Erythroblast (primary cell): ENCODE measurements at regions not wholly inside any gene's neighbourhood (a gene's known extent, or its start where the extent isn't known, plus 50 kb on each side); places are given as distances from the start of the nearest gene placed in this dataset.

Source experiments
- GATA1 ChIP-seq: IDR thresholded peaks from 2 replicates; pipeline ENCODE4 v1.6.1; 2011; ENCODE audit warnings: low read depth, mild to moderate bottlenecking, control low read depth, low read length, moderate library complexity
- POLR2A ChIP-seq: IDR thresholded peaks from 2 replicates; pipeline ENCODE4 v1.6.1; 2011; ENCODE audit warnings: mild to moderate bottlenecking, low read length

DNA sequence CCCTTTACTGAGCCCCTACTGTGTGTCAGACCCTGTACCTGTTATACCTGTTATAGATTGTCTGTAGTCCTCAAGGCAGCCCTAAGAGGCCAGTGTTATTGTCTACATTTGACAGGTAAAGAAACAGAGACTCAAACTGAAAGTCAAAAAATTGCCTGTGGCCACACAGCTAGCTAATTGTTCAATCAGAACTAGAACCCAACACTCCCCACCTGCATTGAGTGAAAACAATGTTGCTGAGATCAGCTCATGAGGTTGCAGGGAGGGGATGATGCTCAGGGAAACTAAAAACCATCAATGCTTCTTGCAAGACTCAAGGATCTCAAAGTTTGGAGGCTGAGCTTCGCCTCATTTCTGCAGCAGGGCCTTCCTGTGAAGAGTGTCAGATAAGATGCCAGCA, 109.5 kb upstream of the LMO4 start:
- TF ChIP-seq POLR2A, result no peak
- no peak for TF ChIP-seq GATA1
